NCI-H774 (cell line): ENCODE measurements at regions not wholly inside any gene's neighbourhood (a gene's known extent, or its start where the extent isn't known, plus 50 kb on each side); places are given as distances from the start of the nearest gene placed in this dataset.
A peak's percentile ranks its signal among the peaks of the same experiment; 100 is the strongest.

Experiments
- DNase-seq: peaks from one replicate; lab custom pipeline; 2025; lab: John Stamatoyannopoulos, UW

- no peak for DNase-seq
Measured at GRCh38 chr10:105982735-105983134, 1181.8 kb downstream of the SORCS1 start.

- DNase-seq, result no peak
Measured at GRCh38 chr10:105981679-105982078, 1182.8 kb downstream of the SORCS1 start.

GRCh38 chr10:105974803-105975456 lies 1189.6 kb downstream of the SORCS1 start:
- no peak for DNase-seq

GRCh38 chr10:105973902-105974301 lies 1190.6 kb downstream of the SORCS1 start:
- no peak for DNase-seq

- DNase-seq, result no peak
Measured at GRCh38 chr10:105973360-105973759, 1191.1 kb downstream of the SORCS1 start.

GRCh38 chr10:105971460-105971859 lies 1193.0 kb downstream of the SORCS1 start:
- no peak for DNase-seq

GRCh38 chr10:105969884-105970377 lies 1194.6 kb downstream of the SORCS1 start:
- DNase-seq, result no peak

- DNase-seq, result no peak
Measured at GRCh38 chr10:105968666-105969065, 1195.8 kb downstream of the SORCS1 start.

GRCh38 chr10:105967256-105967655 lies 1197.2 kb downstream of the SORCS1 start:
- DNase-seq, result no peak

GRCh38 chr10:105965141-105965540 lies 1199.4 kb downstream of the SORCS1 start:
- DNase-seq, result no peak

- no peak for DNase-seq
Measured at GRCh38 chr10:105964009-105964408, 1200.5 kb downstream of the SORCS1 start.

GRCh38 chr10:105963334-105963884 lies 1201.1 kb downstream of the SORCS1 start:
- DNase-seq, result peak; percentile 31

GRCh38 chr10:105956550-105956949 lies 1208.0 kb downstream of the SORCS1 start:
- no peak for DNase-seq

- DNase-seq, result no peak
Measured at GRCh38 chr10:105953861-105954260, 1210.6 kb downstream of the SORCS1 start.

GRCh38 chr10:105953056-105953455 lies 1211.5 kb downstream of the SORCS1 start:
- no peak for DNase-seq

- no peak for DNase-seq
Measured at GRCh38 chr10:105952153-105952552, 1212.4 kb downstream of the SORCS1 start.

GRCh38 chr10:105950410-105950809 lies 1214.1 kb downstream of the SORCS1 start:
- no peak for DNase-seq

- no peak for DNase-seq
Measured at GRCh38 chr10:105949721-105950120, 1214.8 kb downstream of the SORCS1 start.

GRCh38 chr10:105925045-105925785 lies 1239.3 kb downstream of the SORCS1 start:
- DNase-seq, result no peak

GRCh38 chr10:105921348-105921747 lies 1243.2 kb downstream of the SORCS1 start:
- DNase-seq, result no peak

- DNase-seq, result no peak
Measured at GRCh38 chr10:105914432-105914831, 1250.1 kb downstream of the SORCS1 start.

GRCh38 chr10:105908701-105909100 lies 1255.8 kb downstream of the SORCS1 start:
- no peak for DNase-seq

GRCh38 chr10:105885495-105885894 lies 1244.4 kb downstream of the SORCS3 start:
- no peak for DNase-seq
